ENCODE measurements at regions not wholly inside any gene's neighbourhood (a gene's known extent, or its start where the extent isn't known, plus 50 kb on each side); places are given as distances from the start of the nearest gene placed in this dataset.

DNA sequence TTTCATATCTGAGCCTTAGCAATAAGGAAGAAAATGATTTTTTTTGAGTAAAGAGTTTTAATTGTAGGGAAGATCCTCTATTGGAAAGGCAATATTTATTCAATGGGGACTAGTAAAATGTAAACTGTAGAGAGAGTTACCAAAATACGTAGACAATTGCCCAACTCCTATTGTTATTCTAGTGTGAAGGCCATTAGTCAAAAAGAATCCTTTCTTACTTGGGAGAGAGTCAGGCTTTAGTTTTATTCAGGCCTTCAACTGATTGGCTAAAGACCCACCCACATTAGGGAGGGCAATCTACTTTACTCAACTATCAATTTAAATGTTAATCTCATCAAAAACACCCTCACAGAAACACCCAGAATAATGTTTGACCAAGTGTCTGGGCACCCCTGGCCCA, 485.8 kb upstream of the ATXN7L3B start:
- 86 to 89% methylated on average over 1 of the region's 1 CpG for WGBS, 2 donors
- Histone ChIP-seq H3K36me3 (ENCODE audit: low read depth, missing control alignments) (no peaks in the 10 kb centered on the region), H3K27me3 (no peaks in the 10 kb centered on the region), H3K9me3 (no peaks in the 10 kb centered on the region), H3K4me1 (no peaks in the 10 kb centered on the region), H3K27ac (no peak overlapping the region), H3K4me3 (no peak overlapping the region)
- no peak for TF ChIP-seq POLR2A (IDR thresholded peaks at IDR 0.05)
- TF ChIP-seq, protein P1, sequence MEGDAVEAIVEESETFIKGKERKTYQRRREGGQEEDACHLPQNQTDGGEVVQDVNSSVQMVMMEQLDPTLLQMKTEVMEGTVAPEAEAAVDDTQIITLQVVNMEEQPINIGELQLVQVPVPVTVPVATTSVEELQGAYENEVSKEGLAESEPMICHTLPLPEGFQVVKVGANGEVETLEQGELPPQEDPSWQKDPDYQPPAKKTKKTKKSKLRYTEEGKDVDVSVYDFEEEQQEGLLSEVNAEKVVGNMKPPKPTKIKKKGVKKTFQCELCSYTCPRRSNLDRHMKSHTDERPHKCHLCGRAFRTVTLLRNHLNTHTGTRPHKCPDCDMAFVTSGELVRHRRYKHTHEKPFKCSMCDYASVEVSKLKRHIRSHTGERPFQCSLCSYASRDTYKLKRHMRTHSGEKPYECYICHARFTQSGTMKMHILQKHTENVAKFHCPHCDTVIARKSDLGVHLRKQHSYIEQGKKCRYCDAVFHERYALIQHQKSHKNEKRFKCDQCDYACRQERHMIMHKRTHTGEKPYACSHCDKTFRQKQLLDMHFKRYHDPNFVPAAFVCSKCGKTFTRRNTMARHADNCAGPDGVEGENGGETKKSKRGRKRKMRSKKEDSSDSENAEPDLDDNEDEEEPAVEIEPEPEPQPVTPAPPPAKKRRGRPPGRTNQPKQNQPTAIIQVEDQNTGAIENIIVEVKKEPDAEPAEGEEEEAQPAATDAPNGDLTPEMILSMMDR (IDR thresholded peaks at IDR 0.05): no peak
- no peak for DNase-seq
- intact Hi-C loops (cut with DNase I; ENCODE audit: low total_unique reads): no loop called here

DNA sequence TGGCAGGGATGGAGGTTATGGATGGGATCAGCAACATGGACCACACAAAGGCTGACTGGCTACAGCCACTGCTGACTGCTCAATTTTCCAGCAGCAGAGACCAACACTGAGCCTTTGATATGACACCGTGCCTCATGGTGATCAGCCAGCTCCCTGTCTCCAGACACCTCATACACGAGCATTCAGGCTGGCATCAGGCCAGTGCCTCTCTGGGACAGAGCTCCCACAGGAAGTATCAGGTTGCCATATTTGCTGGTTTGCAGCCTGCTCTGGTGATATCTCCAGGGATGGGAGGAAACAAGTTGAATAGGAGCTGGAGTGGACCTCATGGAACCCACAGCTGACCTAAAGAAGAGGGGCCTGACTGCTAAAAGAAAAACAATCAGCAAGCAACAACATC, 471.2 kb upstream of the ATXN7L3B start:
- Histone ChIP-seq H3K27ac (no peak overlapping the region), H3K9me3 (no peaks in the 10 kb centered on the region), H3K4me1 (no peaks in the 10 kb centered on the region), H3K36me3 (ENCODE audit: low read depth, missing control alignments) (no peaks in the 10 kb centered on the region), H3K4me3 (no peak overlapping the region), H3K27me3 (no peaks in the 10 kb centered on the region)
- DNase-seq: no peak
- 58 to 64% methylated on average over 2 of the region's 2 CpGs for WGBS, 2 donors
- TF ChIP-seq, protein P1 (IDR thresholded peaks at IDR 0.05): no peak
- TF ChIP-seq POLR2A (IDR thresholded peaks at IDR 0.05): no peak
- intact Hi-C loops (cut with DNase I; ENCODE audit: low total_unique reads): no loop called here

DNA sequence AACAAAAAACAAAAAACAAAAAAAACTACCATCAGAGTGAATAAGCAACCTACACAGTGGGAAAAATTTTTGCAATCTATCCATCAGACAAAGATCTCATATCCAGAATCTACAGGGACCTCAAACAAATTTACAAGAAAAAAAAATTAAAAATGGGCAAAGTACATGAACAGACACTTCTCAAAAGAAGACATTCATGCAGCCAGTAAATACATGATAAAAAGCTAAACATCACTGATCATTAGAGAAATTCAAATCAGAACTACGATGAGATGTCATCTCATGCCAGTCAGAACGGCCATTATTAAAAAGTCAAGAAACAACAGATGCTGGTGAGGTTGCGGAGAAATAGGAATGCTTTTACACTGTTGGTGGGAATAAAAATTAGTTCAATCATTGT, 466.5 kb upstream of the ATXN7L3B start:
- 87 to 94% methylated on average over 3 of the region's 3 CpGs for WGBS, 2 donors
- no peak for DNase-seq
- Histone ChIP-seq H3K27me3 (no peaks in the 10 kb centered on the region), H3K4me1 (no peaks in the 10 kb centered on the region), H3K9me3 (no peaks in the 10 kb centered on the region), H3K4me3 (no peak overlapping the region), H3K27ac (no peak overlapping the region), H3K36me3 (ENCODE audit: low read depth, missing control alignments) (no peaks in the 10 kb centered on the region)
- TF ChIP-seq, protein P1 (IDR thresholded peaks at IDR 0.05): no peak
- no peak for TF ChIP-seq POLR2A (IDR thresholded peaks at IDR 0.05)
- intact Hi-C loops (cut with DNase I; ENCODE audit: low total_unique reads): no loop called here

DNA sequence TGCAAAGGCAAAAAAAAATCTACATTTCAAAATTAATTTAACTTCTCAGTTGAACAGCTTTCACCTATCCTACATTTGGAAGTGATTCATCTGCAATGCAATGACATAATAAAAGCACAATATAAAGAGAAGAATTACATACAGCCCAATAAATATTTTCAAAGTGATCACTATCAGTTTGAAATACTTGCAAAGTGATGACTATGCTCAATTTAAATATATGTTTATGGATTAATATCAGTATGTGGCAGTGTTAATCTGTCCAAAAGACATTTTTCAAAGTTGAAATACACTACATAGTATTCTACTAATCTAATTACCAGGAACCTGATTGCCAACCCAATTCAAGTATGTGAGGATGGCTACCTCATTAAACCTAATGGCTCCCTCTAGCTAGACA, 460.7 kb upstream of the ATXN7L3B start:
- no peaks in the 10 kb centered on the region for H3K4me1 ChIP-seq
- no peaks in the 10 kb centered on the region for H3K27me3 ChIP-seq
- no peak for DNase-seq
- no peak overlapping the region for H3K27ac ChIP-seq
- H3K36me3 ChIP-seq (ENCODE audit: low read depth, missing control alignments): no peaks in the 10 kb centered on the region
- intact Hi-C loops (cut with DNase I; ENCODE audit: low total_unique reads): no loop called here
- TF ChIP-seq POLR2A (IDR thresholded peaks at IDR 0.05): no peak
- TF ChIP-seq, protein P1 (IDR thresholded peaks at IDR 0.05): no peak
- no peaks in the 10 kb centered on the region for H3K9me3 ChIP-seq
- H3K4me3 ChIP-seq: no peak overlapping the region

DNA sequence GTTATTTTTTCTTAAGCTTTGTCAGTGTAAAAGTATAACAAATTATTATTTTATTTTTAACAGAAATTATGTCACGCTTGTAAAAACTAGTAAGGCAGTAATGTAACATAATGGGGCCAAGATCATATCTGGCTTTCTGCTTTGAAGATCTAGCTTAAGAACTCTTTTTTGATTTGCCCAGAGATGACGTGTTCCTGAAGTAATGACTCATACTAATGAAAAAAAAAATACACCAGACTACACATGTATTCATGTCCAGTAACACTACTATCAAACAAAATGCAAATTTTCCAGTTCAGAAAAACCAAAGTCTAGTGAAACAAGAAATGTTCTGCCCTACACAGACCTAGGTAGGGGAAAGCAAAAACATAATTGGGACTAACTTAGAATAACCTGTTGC, 432.2 kb upstream of the ATXN7L3B start:
- Histone ChIP-seq H3K9me3 (no peaks in the 10 kb centered on the region), H3K36me3 (ENCODE audit: low read depth, missing control alignments) (no peaks in the 10 kb centered on the region), H3K4me1 (no peaks in the 10 kb centered on the region), H3K4me3 (no peak overlapping the region), H3K27ac (no peak overlapping the region), H3K27me3 (no peaks in the 10 kb centered on the region)
- intact Hi-C loops (cut with DNase I; ENCODE audit: low total_unique reads): no loop called here
- TF ChIP-seq POLR2A (IDR thresholded peaks at IDR 0.05): no peak
- TF ChIP-seq, protein P1 (IDR thresholded peaks at IDR 0.05): no peak
- no peak for DNase-seq
- 65 to 82% methylated on average over 2 of the region's 2 CpGs for WGBS, 2 donors

All from testis (tissue), 2 donors.